ENCODE measurements at regions not wholly inside any gene's neighbourhood (a gene's known extent, or its start where the extent isn't known, plus 50 kb on each side); places are given as distances from the start of the nearest gene placed in this dataset.
"Not testable (repeated sequence)": the region's sequence is repeated elsewhere in the genome, so short reads cannot be mapped to it uniquely, and the experiment has no call there.

DNA sequence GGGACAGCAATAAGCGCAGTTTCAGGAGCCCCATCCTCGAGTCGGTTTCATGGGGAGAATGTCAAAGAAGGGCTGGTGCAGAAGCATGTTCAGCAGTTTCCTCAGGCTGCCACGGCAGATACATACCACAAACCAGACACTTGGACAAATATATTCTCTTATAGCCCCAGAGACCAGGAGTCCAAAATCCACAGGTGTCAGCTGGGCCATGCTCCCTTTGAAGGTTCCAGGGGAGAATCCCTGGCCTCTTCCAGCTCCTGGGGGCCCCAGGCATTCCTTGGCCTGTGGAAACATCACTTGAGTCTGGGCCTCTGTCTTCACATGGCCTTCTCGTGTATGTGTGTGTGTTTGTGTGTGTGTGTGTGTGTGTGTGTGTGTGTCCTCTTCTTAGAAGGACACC, 164.1 kb downstream of the UQCRFS1 start:
- DNase-seq, result no peak

DNA sequence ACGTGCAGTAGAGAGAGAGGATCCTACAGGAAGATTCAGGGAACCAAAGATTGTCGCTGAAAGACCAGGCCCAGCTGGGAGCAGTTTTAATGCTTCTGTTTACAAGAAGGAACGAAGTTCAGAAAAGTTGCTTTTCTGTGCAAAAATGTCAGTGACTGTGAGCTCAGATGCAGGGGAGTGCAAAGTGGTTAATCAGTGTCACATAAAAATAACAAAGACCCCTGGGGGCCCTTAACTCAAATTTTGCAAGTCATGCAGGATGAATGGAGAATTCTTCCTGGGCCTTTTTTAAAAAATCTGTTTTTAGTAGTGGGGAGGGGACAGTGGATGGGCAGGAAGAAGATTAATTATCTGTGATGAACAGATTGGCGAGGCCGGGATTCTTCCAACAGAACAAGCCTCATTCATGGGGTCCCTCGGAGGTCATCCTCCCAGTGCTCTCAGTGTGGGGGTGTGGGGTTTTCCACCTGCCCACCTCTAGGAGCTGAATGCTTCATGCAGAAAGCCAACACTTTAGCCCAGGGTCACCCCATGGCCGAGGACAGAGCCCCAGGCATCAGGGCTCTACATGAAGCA, 167.2 kb downstream of the UQCRFS1 start:
- no peak for DNase-seq

DNA sequence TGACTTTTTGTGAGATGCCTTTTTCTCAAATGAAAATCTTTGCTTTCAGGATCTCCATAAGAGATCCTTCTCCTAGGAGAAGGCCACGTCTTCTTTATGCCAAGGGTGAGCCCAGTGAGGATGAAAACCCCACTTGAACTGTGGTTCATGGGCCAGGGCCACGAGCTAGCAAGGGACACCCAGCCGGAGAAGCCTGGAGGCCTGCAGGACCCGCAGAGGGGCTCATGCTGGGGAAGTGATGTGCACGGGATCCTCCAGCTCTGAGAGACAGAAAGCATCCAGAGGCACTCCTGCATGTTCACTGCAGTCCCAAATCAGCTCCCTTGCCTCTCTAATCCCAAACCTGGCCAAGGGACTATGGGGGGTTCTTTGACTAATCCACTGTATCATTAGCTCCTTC, 168.9 kb downstream of the UQCRFS1 start:
- no peak for DNase-seq

DNA sequence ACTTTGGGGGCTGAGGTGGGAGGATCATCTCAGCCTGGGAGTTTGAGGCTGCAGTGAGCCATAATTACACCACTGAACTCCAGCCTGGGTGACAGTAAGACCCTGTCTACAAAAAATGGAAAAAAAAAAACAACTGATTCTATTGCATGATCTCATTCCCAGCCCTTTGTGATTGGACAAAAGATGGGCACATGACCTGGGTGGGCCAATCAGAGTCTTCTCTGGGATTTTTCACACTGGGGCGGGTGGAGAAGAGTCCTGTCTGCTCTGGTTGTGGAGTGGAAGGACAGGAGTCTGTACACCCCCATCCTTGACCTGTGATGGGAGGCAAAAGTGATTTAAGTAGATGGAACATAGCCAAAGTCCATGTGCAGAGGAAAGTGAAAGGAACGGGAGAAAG, 170.5 kb downstream of the UQCRFS1 start:
- DNase-seq, result no peak

DNA sequence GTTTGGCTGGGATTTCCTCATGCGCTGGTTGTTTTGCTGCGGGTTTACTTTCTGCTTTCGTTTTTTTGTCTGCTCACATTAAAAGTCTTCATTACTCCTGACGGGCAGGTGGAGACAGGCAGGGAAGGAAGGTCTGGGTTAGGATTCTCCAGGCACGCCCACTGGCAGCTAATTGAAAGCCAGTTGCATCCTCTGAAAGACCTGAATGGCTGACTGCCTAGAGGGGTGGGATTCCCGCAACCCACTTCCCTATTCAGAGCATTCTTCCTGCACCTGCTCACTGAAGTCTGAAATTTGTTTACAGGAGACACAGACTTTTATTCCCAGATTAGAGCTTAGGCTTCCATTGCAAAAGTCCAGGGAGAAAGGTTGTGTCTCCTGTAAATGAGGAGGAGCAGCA, 172.0 kb downstream of the UQCRFS1 start:
- no peak for DNase-seq

DNA sequence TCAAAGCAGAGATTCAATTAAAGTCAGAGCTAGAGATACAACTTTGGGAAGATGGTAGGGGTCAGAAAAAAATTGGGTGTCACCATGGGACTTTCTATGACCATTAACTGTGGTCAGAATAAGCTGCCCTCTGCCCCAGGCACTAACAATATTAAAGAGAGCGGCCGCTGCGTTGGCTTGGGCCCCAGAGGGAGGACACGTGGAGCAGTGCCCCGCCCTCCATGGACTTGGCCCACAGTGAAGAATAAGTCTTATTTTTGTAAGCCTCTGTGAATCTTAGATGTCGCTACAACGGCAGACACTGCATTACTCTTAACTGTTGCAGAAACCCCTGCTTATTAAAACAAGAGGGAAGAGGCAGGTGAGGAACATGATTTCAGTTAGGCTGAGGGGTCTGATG, 172.7 kb downstream of the UQCRFS1 start:
- no peak for DNase-seq

DNA sequence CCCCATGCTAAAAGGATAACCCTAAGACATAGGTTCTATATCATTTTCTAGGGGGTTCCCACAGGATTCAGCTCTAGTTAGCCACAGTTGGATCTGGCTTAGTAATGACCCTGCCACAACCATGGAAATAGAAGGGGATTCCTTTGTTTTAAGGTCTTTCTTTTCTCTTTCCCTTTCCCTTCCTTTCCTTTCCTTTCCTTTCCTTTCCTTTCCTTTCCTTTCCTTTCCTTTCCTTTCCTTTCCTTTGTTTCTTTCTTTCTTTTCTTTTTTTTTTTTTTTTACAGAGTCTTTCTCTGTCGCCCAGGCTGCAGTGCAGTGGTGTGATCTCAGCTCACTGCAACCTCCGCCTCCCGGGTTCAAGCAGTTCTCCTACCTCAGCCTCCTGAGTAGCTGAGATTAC, 173.9 kb downstream of the UQCRFS1 start:
- not testable (repeated sequence) for DNase-seq

DNA sequence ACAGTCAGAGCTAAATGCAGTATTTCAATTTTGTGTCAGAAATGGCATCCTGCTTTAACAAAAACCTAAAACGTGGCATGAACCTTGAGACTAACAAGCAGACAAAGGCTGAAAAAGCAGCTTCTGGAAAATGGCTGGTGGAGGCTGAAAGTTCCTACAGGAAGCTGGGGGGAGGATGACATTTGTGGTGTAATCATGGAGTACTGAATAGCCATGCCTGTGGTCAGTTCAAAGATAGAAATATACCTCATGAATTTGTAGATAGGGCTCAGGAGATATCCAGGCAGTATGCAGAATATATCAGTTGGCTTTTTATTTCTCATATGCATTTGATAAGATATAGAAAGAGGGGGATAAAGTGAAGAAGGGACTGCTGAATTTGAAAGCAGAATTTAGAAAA, 181.7 kb downstream of the UQCRFS1 start:
- no peak for DNase-seq

DNA sequence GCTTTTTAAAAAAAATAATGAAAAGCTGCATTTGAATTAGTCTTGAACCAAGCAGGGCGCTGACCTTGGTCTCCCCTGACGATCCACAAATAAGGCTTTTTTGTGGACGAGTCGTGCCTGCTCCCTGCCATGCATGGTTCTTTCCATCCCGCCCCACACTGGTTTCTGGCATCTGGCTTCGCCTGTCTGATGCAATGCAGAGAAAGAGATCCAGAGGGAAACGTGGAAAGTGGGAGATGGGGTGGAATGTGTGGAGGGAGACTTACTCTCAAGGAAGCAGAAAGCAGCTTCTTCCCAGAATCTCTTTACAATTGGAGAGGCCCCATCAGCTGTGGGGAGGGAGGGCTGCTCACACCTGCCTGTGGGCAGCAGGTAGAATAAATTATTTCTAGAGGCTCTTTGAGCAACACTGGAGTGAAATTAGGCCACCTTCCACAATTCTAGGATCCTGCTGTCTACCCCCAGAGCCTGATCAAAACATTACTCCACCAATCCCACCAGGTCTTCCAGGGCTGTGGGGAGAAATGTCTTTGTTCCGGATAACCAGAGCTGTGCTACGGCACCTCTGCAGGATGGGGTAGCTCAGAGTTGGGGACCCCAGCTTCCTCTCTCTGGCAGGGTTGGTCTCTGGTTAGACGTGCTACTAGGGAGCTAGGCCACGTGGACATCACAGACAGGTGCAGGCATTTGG, 183.5 kb downstream of the UQCRFS1 start:
- DNase-seq, result no peak

DNA sequence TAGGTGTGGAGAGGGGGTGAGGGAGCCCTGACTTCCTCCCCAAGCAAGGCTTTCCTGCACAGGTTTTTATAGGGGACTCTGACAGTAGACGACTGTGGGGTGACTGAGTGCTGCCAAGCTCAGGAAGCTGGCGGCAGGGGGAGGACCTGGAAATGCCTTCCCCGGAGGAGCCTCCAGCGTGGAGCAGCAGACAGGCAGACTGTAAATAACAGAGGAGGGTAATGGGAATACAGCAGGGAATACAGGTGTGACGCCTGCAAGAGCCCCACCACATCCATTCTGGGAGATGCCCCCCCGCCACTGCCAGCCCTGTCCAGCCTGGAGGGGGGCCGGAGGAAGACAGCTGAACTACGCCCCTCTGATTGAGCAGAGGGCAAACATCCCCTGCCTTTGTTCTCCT, 190.4 kb downstream of the UQCRFS1 start:
- DNase-seq, result no peak

DNA sequence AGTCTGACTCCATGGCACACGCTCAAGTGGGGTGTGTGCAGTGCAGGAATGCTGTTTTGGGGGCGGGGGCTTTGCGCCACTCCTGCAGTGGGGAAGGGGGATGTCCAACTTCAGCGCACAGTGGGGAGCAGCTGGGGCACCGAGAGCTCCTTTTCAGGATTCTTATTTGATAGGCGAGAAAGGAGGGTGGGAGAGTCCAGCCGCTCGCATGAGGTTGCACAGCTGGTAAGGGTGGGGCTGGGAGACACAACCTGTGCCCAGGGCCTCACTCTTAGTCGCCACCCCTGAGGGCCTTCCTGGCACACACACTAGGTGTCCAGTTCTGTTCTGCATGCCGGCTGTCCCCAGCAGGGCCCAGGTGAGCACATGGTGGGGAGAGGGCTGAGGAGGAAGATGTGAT, 190.8 kb downstream of the UQCRFS1 start:
- no peak for DNase-seq

DNA sequence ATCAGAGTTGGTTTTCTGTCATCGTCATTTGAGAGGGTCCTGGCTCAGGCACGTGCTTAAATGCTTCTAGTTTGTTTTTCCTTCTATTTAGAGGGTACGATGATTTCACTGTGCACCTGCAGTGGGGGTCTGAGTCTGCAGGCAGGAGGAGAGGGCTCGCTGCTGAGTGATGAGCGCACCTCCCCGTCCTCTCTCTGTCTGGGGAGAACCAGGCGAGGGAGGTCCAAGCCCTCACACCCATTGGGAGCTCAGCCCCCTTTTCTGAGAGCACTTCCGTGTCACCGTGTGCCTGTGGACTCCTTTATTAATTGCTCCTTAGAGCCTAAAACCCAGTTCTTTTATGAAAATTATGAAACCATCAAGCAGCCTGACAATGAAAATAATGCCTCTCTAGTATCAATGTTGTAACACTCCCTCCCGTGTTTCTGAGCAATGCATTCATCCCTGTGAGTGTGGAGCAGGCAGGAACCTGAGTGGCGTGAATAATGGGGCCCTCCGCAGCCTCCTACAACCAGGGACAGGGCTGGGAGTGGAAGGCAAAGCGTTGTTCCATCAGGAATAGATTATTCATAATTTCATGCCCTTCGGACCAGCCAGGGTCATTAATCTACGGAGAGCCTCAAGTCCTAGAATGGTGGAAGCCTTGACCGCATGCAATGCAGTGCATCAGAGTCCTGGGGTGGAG, 191.6 kb downstream of the UQCRFS1 start:
- DNase-seq, result no peak

DNA sequence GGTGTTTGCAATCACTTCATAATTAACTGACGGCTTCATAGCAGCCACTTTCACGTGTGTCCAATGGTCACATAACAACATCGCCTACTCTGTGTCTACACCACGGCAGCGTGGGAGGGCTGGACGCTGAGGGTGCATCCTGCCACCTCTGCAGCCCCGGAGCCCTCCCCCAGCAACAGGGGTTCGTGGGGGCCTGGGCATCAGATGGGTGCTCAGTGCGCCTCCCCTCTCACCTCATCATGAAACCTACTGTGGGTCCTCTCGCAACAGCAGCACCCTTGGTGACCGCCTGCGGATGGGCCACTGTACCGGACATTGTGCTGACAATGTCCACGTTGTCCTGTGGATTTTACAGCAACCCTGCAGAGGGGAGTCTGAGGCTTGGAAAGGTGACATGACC, 193.5 kb downstream of the UQCRFS1 start:
- DNase-seq, result no peak

DNA sequence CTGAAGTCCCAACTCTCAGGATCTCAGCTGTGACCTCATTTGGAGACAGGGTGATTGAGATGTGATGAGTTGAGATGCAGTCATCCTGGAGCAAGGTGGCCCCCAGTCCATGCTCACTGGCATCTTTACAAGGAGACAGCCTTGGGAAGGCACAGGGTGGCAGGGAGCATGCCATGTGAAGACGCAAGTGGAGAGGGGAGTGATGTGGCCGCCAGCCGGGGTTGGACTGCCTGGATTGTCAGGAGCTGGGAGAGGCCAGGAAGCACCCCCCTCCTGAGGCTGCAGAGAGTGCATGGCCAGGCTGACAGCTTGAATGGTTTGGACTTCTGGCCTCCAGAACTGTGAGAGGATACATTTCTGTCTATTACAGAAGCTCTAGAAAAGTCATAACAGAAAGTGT, 194.4 kb downstream of the UQCRFS1 start:
- DNase-seq, result no peak

DNA sequence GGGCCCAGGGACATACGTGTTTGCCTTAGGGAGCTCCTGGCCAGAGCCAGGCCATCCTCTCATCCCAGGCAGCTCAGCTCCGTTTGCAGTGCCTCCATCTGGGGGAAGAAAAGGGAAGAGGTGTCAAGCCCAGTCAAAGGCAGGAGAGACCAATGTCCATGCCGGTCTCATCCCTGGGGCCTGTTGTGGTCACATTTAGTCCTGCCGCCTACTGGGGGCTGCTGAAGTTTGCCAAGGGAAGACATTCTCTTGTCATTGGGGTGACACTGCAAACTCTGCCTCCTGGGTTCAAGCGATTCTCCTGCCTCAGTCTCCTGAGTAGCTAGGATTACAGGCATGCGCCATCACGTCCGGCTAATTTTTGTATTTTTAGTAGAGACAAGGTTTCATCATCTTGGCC, 195.2 kb downstream of the UQCRFS1 start:
- DNase-seq, result no peak

DNA sequence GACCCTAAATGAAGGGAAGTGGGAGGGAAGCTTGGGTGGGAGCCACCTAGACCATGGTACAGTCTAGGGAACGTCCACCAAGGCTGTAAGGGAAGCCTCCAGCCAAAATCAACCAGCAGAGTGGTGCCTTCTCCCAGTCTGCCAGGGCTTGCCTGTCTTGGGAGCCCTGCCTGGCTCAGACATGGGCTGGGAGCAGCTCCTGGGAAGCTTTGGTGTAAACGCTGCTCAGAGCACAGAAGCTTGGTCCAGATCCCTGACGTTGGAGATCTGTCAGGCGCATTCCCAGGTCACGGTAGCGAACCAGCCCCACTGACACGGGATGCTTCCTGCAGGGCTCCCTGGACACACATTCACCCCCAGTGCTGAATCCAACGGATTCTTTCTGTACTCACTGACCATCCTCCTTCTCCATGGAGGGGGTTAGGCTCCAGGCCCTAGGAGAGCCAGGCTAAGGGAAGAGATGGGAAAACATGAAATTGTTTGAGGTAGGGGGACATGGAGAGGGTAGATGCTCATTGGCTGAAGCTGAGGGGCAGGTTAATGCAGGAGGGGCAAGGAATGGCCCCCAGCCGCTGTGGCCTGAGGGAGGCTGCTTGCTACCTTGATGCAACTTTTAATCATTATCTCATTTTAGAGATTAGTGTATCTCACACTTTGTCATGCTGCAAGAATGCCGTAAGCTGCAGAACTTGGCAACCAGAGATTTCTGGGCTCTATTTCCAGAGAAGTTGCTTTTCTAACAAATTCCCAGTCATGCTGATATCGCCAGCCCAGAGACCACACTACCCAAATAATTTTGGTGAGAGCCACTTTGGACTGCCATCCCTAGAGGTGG, 195.8 kb downstream of the UQCRFS1 start:
- DNase-seq, result no peak

DNA sequence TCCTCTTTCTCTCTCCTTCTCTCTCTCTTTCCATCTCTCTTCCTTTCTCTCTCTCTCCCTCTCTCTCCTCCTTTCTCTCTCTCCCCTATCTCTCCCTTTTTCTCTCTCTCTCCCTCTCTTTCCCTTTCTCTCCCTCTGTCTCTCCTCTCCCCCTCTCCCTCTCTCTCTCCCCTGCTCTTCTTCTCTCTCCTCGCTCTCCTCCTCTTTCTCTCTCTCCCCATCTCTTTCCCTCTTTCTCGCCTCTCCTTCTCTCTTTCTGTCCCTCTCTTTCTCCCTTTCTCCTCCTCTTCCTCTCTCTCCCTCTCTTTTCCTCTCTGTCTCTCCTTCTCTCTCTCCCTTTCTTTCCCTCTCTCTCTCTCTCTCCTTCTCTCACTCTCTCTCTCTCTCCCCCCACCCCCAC, 196.6 kb downstream of the UQCRFS1 start:
- DNase-seq, result no peak

DNA sequence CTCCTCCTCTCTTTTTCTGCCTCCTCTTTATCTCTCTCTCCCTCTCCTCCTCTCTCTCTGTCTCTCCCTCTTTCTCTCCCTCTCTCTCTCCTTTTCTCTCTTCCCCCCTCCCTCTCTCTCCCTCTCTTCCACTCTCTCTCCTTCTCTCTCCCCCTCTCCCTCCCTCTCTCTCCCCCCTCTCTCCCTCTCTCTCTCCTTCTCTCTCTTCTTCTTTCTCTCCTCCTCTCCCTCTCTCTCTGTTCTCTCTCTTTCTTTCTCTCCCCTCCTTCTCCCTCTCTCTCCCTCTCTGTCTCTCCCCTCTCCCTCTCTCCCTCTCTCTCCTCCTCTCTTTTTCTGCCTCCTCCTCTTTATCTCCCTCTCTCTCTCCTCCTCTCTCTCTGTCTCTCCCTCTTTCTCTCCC, 197.4 kb downstream of the UQCRFS1 start:
- no peak for DNase-seq

DNA sequence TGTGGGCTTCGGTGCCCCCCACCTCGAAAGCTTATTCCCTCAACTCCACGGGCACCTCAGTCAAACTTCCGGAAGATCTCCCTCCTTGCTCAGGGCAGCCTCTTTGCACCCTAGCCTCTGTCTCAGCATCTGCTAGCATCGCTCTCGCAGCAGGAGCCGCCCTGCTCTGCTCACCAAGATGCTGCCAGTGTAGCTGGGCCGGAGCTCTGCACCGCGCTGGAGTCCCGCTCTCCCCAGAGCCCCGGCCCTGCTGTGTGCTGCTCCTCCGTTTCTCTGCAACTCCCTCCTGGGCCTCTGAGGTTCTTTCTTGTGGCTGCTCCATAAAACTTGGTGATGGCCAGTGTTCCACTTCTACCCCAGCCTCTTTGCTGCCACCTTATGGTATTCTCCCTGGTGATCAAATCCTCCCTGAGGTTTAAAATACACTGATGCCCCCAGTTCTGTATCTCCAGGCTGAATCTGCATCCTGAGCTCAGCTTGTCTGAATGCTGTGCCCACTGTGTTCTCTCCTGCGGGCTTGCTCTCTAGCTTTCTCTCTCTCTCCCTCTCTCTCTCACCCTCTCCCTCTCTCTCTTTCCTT, 198.0 kb downstream of the UQCRFS1 start:
- no peak for DNase-seq

DNA sequence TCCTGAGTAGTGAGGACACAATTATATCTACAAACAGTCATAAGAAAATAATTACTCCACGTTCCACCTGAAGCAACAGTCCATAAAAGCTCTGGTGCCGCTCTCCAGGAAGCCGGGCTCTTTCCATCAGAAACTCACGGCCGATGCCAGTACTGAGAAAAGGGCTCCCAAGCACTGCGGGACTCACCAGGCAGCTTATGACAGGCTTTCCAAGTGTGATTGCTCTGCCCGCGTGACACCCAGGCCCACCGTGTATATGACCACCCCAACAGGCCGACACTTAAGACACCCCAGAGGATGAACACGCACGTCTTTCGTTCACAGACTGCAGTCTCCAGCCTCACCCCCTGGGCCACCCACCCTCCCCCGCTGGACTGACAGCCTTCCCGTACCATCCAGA, 199.0 kb downstream of the UQCRFS1 start:
- DNase-seq, result no peak

DNA sequence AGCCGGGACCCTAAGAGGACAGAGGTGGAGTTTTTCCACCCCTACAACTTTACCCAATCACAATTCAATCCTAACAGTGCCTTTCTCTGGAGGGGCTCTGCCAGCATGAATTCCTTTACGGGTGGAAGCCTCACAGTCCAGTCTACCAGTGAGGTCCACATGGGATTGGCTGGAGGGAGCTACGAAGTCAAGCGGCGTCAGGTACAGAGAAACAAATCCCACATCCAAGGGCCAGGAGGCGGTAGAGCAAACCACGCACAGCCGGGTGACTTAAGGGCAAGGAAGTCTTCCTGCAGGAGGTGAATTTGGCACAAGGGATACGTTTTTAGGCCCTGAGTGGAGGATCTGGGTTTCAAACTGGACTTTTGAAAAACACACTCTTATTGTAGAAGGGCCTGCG, 199.6 kb downstream of the UQCRFS1 start:
- DNase-seq, result no peak

DNA sequence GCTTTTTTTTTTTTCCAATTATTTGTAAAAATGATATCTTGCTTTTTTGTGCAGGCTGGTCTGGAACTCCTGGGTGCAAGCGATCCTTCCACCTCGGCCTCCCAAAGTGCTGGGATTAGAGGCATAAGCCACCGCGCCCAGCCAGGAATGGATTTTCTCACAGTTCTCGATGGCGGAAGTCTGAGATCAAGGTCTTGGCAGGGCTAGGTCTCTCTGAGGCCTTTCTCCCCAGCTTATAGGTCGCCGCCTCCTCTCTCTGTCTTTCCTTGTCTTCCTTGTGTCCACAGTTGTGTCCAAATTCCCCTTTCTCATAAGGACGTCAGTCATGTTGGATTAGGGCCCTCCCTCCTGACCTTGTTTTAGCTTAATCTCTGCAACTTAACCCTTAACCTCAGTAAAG, 200.5 kb downstream of the UQCRFS1 start:
- DNase-seq, result no peak

DNA sequence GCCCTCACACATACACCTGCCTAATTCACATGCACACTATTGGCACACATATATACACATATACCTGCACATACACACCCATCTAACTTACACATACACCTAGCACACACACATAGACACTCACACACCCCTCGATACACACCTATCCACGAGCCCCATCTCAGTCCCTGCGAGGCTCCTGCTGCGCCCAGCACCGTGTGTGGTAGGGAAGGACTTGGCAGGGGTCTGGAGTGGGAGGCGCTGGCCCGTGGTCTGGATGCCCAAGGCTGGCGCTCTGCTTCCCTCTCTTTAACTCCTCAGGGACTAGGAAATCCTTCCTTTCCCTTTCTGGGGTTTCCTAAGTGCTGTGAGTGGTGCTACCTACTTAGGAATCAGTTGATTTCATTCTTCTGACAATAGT, 202.7 kb downstream of the UQCRFS1 start:
- no peak for DNase-seq
